Lower leg skin (tissue), 3 donors: ENCODE measurements at regions not wholly inside any gene's neighbourhood (a gene's known extent, or its start where the extent isn't known, plus 50 kb on each side); places are given as distances from the start of the nearest gene placed in this dataset.

Source experiments
- CTCF ChIP-seq, 3 donors: fragments of 450-650 bp; IDR thresholded peaks; one replicate each; pipeline ENCODE4 v1.5.1; 2016; ENCODE audit warnings: antibody characterized with exemption in 3 of 3, mild to moderate bottlenecking in 3 of 3, moderate library complexity in 2 of 3
- POLR2A ChIP-seq, 2 donors: fragments of 450-650 bp; IDR thresholded peaks; one replicate each; pipeline ENCODE4 v1.6.1; 2016 to 2017; ENCODE audit warnings: antibody characterized with exemption in 2 of 2, mild to moderate bottlenecking in 1 of 2, moderate library complexity in 1 of 2

GRCh38 chr2:78913257-78913656 lies 112.2 kb upstream of the REG3G start:
- TF ChIP-seq CTCF (IDR thresholded peaks at IDR 0.05), result no peak
- TF ChIP-seq POLR2A (IDR thresholded peaks at IDR 0.05), result no peak
